ENCODE measurements at regions not wholly inside any gene's neighbourhood (a gene's known extent, or its start where the extent isn't known, plus 50 kb on each side); places are given as distances from the start of the nearest gene placed in this dataset.

DNA sequence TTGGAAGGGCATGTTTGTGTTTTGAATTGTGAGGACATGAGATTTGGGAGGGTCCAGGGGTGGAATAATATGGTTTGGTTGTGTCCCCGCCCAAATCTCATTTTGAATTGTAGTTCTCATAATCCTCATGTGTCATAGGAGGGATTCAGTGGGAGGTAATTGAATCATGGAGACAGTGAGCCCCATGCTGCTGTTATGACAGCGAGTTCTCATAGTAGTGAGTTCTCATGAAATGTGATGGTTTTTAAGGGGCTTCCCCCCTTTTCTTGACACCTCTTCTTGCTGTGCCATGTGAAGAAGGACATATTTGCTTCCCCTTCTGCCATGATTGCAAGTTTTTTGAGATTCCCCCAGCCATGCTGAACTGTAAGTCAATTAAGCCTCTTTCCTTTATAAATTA, 260.0 kb downstream of the DUSP6 start:
- no peak for DNase-seq

- no peak for DNase-seq
These were observed 260.9 kb downstream of the DUSP6 start for GRCh38 chr12:89091293-89091841.

DNA sequence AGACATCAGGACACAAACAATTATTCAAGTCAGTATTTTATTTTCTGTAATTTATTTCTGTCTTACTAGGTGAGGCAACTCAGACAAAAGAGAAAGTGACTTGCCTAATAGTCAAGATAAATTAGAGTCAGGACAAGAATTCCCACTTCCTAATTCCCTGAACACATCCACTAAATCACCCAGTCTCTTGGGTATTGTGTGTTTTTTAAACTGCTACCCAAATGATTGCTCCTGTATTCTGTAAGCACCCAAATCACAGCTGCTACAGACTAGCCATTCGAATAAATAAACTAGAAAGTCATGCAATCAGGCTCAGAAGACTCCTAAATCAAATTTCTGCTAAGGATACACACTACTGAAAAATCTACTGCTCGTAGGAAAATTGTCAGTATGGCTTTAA, 263.0 kb downstream of the DUSP6 start:
- no peak for DNase-seq

- DNase-seq: no peak
These were observed 264.4 kb downstream of the DUSP6 start for GRCh38 chr12:89087876-89088275.

DNA sequence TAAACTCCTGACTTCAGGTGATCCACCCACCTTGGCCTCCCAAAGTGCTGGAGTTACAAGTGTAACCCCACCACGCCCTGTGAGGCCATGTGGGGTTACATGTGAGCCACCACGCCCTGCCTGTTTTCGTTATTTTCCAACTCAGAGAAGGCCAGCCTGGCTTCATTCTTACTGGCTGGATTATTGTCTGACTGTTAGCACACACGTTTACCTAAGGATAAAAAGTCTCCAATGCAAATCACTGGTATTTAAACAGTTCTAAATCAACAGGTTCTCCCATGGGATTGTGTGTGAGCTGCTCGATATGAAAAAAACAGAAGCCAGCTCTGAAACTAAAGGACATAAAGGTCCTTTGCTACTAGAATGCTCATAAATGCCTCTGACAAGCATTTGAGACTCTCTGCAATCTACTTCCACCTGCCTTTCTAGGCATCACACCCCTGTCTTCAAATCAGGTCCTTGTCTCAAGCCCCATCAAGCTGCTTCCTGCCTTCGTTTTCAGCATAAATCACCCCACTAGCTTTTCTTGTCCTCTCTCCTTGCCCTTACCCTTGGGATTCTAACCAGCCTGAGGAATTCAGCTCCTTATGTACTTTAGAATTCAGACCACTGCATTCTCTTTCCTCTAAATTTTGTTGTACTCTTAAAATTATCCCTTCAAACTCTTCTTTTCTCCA, 265.0 kb downstream of the DUSP6 start:
- DNase-seq: no peak

DNA sequence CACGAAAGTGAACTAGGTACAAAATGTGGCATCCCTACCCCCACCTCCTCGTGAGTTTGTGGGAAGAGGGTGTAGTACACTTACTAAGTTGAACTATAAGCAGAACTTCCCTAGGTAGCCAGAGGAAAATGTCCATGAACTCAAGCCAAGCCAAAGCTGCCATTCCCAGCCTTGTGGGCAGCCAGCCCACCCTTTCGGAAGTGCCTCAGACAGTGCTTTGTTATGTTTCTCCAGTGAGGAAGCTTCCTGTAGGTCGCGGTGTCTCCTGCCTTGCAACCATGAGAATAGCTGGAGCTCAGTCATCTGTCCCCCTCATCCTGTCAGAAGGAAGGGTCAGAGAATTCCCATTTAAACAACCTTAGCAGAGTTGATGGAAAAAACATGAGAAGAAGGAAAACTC, 266.9 kb downstream of the DUSP6 start:
- DNase-seq: no peak

GRCh38 chr12:89084751-89085150, 267.6 kb downstream of the DUSP6 start:
- no peak for DNase-seq

DNA sequence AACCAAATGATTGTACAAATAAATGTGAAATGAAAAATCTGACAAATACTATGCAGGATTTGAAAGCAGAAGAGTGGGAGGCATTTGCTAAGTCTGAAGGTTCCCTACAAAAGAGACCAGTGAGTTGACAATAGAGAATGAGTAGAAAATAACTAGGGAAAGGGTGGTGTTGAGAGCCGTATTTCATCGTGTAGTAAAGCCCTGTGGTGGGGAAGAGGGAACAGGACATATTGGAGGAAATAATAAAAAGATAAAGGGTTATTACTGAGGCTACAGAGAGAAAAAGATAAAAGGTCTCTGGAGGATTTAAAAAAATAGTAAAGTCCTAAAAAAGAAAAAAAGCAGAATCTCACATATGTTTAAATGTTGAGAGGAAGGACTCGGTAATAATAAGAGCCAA, 268.8 kb downstream of the DUSP6 start:
- DNase-seq: no peak

DNA sequence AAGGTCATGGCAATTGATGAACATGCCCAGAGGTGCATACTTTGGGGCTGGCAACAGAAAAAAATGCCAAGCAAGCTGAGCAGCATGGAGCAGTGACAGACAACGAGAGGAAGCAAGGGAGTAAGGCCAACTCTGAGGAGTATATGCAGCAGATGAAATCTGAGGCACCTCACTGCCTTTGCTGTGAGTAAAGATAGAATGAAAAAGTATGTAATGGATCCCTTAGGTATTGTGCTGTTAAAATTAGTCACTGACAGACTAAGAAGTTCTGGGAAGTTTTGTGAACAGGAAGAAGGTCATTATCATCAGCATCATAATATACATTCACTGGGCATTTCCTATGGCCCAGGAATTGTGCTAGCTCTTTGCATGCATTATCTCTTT, 269.9 kb downstream of the DUSP6 start:
- no peak for DNase-seq

GRCh38 chr12:89081719-89082369, 270.5 kb downstream of the DUSP6 start:
- DNase-seq: peak in 2 of 4 experiments; percentile 20 to 41

GRCh38 chr12:89080793-89081465, 271.4 kb downstream of the DUSP6 start:
- peak in 1 of 4 experiments; percentile 24 for DNase-seq

DNA sequence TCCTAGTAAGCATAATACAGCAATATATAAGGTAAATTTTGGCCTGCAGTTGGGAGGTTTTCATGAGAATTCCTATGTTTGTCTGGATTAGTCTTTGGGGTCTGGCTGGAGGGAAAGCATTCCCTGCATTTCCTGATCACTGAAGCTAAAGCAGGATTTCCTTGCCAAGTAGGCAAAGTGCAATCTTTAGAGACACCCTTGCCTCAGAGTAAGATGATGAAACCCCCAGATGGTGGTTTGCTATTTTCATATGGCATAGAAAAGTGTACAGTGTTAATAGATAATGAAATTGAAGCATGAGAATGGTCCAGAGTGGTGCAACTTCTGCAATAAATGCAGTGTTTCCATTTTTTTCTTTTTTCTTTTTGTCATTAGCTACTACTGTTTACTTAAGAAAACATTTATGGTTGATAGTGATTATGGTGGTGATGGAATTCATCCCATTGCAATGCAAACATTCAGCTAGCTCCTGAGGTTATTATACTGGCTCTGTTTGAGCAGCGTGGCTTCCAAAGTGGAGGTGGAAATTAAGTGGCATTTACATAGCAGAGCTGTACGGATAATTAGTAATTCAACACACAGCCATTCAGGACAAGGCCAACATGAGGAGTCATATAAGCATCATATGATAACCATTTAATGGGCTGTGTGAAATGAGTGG, 276.3 kb downstream of the DUSP6 start:
- DNase-seq: no peak

DNA sequence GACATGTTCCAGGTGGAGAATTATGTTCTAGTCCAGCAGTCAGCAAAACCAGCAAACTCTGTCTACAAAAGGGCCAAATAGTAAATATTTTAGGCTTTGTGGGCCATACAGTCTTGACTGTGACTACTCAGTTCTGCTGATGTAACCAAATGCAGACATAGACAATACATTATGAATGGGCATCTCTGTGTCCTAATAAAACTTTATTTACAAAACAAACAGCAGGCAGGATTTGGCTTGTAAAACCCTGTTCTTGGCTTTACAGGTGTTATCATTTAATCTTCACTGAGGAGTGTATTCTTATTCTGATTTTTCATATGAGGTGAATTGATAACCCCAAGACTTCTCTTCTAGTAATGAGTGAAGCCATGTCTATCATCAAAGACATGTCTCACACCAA, 278.6 kb downstream of the DUSP6 start:
- DNase-seq: no peak

DNA sequence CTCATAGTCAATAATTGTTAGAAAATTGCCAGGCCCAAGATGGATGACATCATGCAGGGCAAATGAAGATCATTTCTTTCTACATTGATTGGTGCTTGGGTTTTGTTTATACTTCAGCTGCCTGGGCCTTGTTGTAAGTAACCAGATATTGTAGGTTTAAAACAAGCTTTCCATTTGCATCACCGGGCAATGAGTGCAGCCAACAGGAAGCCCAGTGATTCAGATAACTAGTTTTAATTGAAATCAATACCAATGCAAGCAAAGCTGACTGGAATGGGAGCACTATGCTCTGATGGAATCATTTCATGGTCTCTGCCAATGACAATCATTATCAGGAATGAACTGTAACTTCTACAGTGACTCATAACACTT, 279.3 kb downstream of the DUSP6 start:
- no peak for DNase-seq

- DNase-seq: no peak
These were observed 279.8 kb downstream of the DUSP6 start for GRCh38 chr12:89072294-89073026.

- DNase-seq: no peak
These were observed 281.7 kb downstream of the DUSP6 start for GRCh38 chr12:89070603-89071002.

DNA sequence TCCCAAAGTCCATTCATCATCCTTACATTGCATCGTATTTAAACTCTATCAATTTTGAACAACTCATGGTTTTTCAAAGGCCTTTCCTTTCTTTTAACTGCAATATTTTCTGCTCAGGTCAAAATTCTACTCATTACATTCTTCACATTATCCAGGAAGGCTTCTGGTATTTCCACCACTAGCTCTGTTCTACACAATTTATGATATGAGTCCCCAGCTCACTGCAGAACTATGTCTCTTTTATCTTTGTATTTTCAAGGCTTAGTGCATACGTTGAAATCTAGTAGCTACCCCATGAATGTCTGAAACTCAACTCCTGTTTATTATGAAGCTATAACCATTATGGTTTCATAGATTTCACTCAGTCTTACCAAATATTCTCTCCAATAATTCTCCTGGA, 282.9 kb downstream of the DUSP6 start:
- DNase-seq: no peak

DNA sequence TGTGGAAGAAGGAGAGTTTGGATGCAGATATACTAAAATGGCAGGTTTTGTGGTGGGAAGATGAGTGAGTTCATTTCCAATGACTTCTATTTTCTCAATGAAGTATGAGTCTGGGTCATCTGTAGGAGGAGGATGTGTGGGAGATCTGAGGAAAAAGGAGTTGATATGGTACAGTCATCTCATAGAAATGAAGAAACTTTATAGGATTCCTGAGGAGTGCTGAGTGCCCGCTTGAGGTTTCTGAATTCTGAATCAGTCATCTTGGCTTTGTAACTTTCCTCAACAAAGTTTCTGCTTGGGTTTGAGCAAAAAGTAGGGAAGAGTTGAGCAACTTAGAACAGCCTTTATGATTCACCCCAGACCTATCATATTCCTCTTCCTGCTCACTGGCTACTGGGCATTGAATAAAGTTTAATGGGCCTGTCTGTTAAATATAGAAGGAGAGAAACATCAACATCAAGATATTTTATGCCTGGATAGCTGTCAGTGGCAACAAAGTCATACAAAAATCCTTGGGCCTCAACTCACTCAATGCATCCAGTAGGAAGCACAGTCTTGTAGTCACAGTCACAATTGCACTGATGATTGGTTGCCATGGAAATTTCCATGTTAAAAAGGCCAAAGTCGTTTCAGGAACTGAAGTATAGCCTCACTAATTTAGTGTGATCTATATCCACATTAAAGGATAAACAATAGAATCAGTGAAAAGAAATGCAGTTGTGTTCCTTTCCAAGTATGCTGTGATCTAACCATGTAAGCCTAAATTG, 284.7 kb downstream of the DUSP6 start:
- DNase-seq: peak; percentile 51 to 84 (median 63)

DNA sequence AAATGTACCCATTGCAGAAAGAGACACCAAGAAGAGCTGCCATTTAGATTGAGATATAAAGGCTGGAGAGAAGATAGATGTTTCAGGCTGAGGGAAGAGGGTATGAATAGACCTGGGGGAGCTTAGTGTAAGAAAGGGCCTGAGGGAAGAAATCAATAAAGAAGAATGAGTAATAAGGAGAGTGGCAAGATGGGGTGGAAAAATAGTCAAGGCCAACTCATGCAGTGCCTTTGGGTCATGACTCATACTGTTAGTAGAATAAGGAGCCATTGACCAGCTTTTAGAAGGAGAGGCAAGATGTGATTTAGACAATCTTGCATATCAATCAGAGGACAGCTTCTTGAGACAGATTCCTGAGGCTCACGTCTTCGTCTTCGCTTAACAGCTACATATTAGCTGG, 287.5 kb downstream of the DUSP6 start:
- peak in 1 of 4 experiments; percentile 16 for DNase-seq

DNA sequence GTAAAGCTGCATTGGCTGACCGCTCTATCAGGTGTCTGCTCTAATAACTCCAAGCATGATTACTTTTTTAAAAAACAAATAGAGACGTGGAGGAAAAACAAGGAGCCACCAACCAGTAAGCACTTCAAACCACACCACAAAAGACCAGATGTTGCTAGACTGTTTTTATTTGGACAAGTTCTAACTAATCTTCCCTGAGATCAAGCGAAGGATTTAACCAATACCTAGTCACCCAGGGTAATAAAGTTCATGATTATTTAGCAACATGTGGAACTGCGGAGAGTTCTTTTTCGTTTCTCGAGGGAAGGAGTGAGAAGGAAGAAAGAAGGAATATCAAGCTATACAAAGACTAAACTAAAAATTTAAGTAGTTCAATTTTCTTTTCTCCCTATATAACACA, 288.1 kb downstream of the DUSP6 start:
- no peak for DNase-seq

- DNase-seq: no peak
These were observed 289.3 kb downstream of the DUSP6 start for GRCh38 chr12:89062996-89063395.

Data from suppressor macrophage (primary cell).